Heart left ventricle (tissue), 13 donors: ENCODE measurements at regions not wholly inside any gene's neighbourhood (a gene's known extent, or its start where the extent isn't known, plus 50 kb on each side); places are given as distances from the start of the nearest gene placed in this dataset.

Source experiments
- POLR2A ChIP-seq, 2 donors: fragments of 450-650 bp; IDR thresholded peaks; one replicate each; pipeline ENCODE4 v1.6.1; 2017; ENCODE audit warnings: antibody characterized with exemption in 2 of 2, mild to moderate bottlenecking in 2 of 2, moderate library complexity in 2 of 2
- TF ChIP-seq, protein P1 (sequence below), 12 donors: fragments of 200-600 bp; sonication (generic) in 4 of 12; IDR thresholded peaks; one replicate each; pipeline versions ENCODE4 v1.5.0 to v1.8.0; 2018 to 2022; ENCODE audit warnings: antibody characterized with exemption in 12 of 12, mild to moderate bottlenecking in 5 of 12
- donor health status: ischemic (EF 13 %, LVEDD 7.1; RV severe dilation, severe dysfunction).
- donor health status: DM: no; HTN: yes; CAD: no.
- donor health status: DM: no; HTN: no; CAD: no.
- donor health status: ischemic (EF 25% LVEDD 6.9; RV normal size, moderate dysfunction).
- donor health status: ischemic (EF 25% LVEDD 5.7; RV mildly dilated, moderate dysfunction).
- donor health status: ischemic (EF 35%, LVEDD 5.7; RV mildly dilated, moderate dysfunction).
- donor health status: nonischemic (EF 11% LVEDD 7.7; RV severe dilation, severe dysfunction).
- donor health status: DM: yes; HTN: yes; CAD: no.
- donor health status: PGD.
- donor health status: ischemic (EF 29% LVEDD 5.4; RV normal size, mild dysfunction).
- donor health status: nonischemic (EF 23%, LVEDD 6.1; RV moderate dilation, normal function).

- TF ChIP-seq, protein P1, sequence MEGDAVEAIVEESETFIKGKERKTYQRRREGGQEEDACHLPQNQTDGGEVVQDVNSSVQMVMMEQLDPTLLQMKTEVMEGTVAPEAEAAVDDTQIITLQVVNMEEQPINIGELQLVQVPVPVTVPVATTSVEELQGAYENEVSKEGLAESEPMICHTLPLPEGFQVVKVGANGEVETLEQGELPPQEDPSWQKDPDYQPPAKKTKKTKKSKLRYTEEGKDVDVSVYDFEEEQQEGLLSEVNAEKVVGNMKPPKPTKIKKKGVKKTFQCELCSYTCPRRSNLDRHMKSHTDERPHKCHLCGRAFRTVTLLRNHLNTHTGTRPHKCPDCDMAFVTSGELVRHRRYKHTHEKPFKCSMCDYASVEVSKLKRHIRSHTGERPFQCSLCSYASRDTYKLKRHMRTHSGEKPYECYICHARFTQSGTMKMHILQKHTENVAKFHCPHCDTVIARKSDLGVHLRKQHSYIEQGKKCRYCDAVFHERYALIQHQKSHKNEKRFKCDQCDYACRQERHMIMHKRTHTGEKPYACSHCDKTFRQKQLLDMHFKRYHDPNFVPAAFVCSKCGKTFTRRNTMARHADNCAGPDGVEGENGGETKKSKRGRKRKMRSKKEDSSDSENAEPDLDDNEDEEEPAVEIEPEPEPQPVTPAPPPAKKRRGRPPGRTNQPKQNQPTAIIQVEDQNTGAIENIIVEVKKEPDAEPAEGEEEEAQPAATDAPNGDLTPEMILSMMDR (IDR thresholded peaks at IDR 0.05) = peak in 3 of 12 donors; percentile 5 to 27 (median 7)
- TF ChIP-seq POLR2A (IDR thresholded peaks at IDR 0.05) = no peak
Observed at GRCh38 chr3:43996379-43997301, 245.0 kb upstream of the TOPAZ1 start.
